CD14-positive monocyte (primary cell): ENCODE measurements at regions not wholly inside any gene's neighbourhood (a gene's known extent, or its start where the extent isn't known, plus 50 kb on each side); places are given as distances from the start of the nearest gene placed in this dataset.
A peak's percentile ranks its signal among the peaks of the same experiment; 100 is the strongest.

Experiments used
- DNase-seq, 3 donors: peaks; one replicate each; pipeline ENCODE4 v3.0.0-alpha.2; 2011 to 2022
- H2AFZ ChIP-seq: 2 replicates; pipeline ENCODE4 v1.6.0; 2012; ENCODE audit warnings: mild to moderate bottlenecking, low read depth, low read length, inconsistent platforms; ENCODE audit not compliant: insufficient read depth, poor library complexity, severe bottlenecking
- H3K27ac ChIP-seq, 2 donors: 1 replicate in 1 of 2; 2 replicates in 1 of 2; pipeline ENCODE4 v1.5.1; 2012 to 2013; ENCODE audit warnings: low read length in 2 of 2, control low read depth in 1 of 2, inconsistent platforms in 1 of 2, low read depth in 1 of 2, mild to moderate bottlenecking in 1 of 2
- H3K27me3 ChIP-seq, 2 donors: one replicate each; pipeline versions ENCODE4 v1.6.0 to v1.6.1; 2011 to 2013; ENCODE audit warnings: low read length in 2 of 2; ENCODE audit not compliant: control insufficient read depth in 2 of 2, insufficient read depth in 2 of 2
- H3K36me3 ChIP-seq, 2 donors: replicated peaks in 1 of 2; 1 replicate in 1 of 2; 2 replicates in 1 of 2; pipeline versions ENCODE4 v1.5.1 to v1.6.1; 2012 to 2013; ENCODE audit warnings: low read length in 2 of 2, control low read depth in 1 of 2, inconsistent platforms in 1 of 2, mild to moderate bottlenecking in 1 of 2; ENCODE audit not compliant: insufficient read depth in 2 of 2, control insufficient read depth in 1 of 2
- H3K4me1 ChIP-seq, 2 donors: 1 replicate in 1 of 2; 2 replicates in 1 of 2; pipeline versions ENCODE4 v1.5.1 to v1.6.1; 2012 to 2013; ENCODE audit warnings: low read length in 2 of 2, control low read depth in 1 of 2, inconsistent platforms in 1 of 2, mild to moderate bottlenecking in 1 of 2, moderate library complexity in 1 of 2; ENCODE audit not compliant: insufficient read depth in 2 of 2, control insufficient read depth in 1 of 2
- H3K4me2 ChIP-seq: replicated peaks from 2 replicates; pipeline ENCODE3; 2012; ENCODE audit warnings: low read length, moderate library complexity, mild to moderate bottlenecking; ENCODE audit not compliant: poor library complexity, severe bottlenecking; ENCODE audit errors: extremely low read depth
- H3K4me3 ChIP-seq, 3 experiments: fragments of 200-600 bp in 1 of 3; sonication (generic) in 1 of 3; replicated peaks in 1 of 3; 1 replicate in 2 of 3; 2 replicates in 1 of 3; pipeline ENCODE4 v1.5.1; 2011 to 2013; ENCODE audit warnings: low read length in 3 of 3, mild to moderate bottlenecking in 3 of 3, control low read depth in 2 of 3, low read depth in 2 of 3, inconsistent platforms in 1 of 3, moderate library complexity in 1 of 3
- H3K79me2 ChIP-seq: 2 replicates; pipeline ENCODE4 v1.6.0; 2012; ENCODE audit warnings: mild to moderate bottlenecking, control low read depth, inconsistent platforms, low read length, moderate library complexity; ENCODE audit not compliant: insufficient read depth
- H3K9ac ChIP-seq: 2 replicates; pipeline ENCODE4 v1.6.0; 2017; ENCODE audit warnings: low read length, mild to moderate bottlenecking; ENCODE audit not compliant: insufficient read depth, poor library complexity, severe bottlenecking
- H3K9me3 ChIP-seq, 2 donors: replicated peaks in 1 of 2; 1 replicate in 1 of 2; 2 replicates in 1 of 2; pipeline versions ENCODE4 v1.5.1 to v1.6.1; 2012 to 2013; ENCODE audit warnings: low read length in 2 of 2, control low read depth in 1 of 2; ENCODE audit not compliant: control insufficient read depth in 1 of 2, insufficient read depth in 1 of 2
- H4K20me1 ChIP-seq: 2 replicates; pipeline ENCODE4 v1.6.0; 2012; ENCODE audit warnings: mild to moderate bottlenecking, low read length, control low read depth, moderate library complexity; ENCODE audit not compliant: insufficient read depth
- H3K27ac Mint-ChIP-seq, 7 donors: one replicate each; pipeline ENCODE4 v1.8.0; 2020; ENCODE audit warnings: mild to moderate bottlenecking in 7 of 7, mixed read lengths in 7 of 7, moderate library complexity in 6 of 7, inconsistent platforms in 2 of 7
- H3K27me3 Mint-ChIP-seq, 3 donors: one replicate each; pipeline ENCODE4 v1.8.0; 2021 to 2022; ENCODE audit warnings: low read depth in 3 of 3, mild to moderate bottlenecking in 3 of 3, mixed read lengths in 3 of 3, moderate library complexity in 3 of 3, inconsistent platforms in 1 of 3
- H3K36me3 Mint-ChIP-seq, 2 donors: one replicate each; pipeline ENCODE4 v1.8.0; 2020; ENCODE audit warnings: mixed read lengths in 2 of 2, inconsistent platforms in 1 of 2, mild to moderate bottlenecking in 1 of 2
- H3K4me1 Mint-ChIP-seq: one replicate; pipeline ENCODE4 v1.8.0; 2020; ENCODE audit warnings: mild to moderate bottlenecking, mixed read lengths
- H3K4me3 Mint-ChIP-seq, 2 donors: one replicate each; pipeline ENCODE4 v1.8.0; 2020; ENCODE audit warnings: mild to moderate bottlenecking in 2 of 2, mixed read lengths in 2 of 2, moderate library complexity in 1 of 2
- H3K9me3 Mint-ChIP-seq, 7 donors: one replicate each; pipeline ENCODE4 v1.8.0; 2020 to 2022; ENCODE audit warnings: mixed read lengths in 7 of 7, mild to moderate bottlenecking in 6 of 7, moderate library complexity in 6 of 7, inconsistent platforms in 2 of 7
- CTCF ChIP-seq: fragments of 200-600 bp; IDR thresholded peaks from one replicate; pipeline ENCODE4 v1.8.0; 2022; ENCODE audit warnings: antibody characterized with exemption, mild to moderate bottlenecking
- whole genome bisulfite sequencing: methylation state at CpG from one replicate; pipeline ENCODE4 v1.1.5; 2013; ENCODE audit warnings: missing lambda C conversion rate; ENCODE audit not compliant: insufficient coverage; 5-methylcytosine and 5-hydroxymethylcytosine counted together
- intact Hi-C, 2 donors: fragments of 100-400 bp; cut with micrococcal nuclease; formaldehyde crosslinking; loops; one replicate each; pipeline versions ENCODE4 v1.15.0 to v1.15.1; 2023

GRCh38 chr12:92418381-92418780, 272.7 kb upstream of the BTG1 start:
- WGBS: 100% methylated on average over 1 of the region's 2 CpGs
- no peaks in the 10 kb centered on the region for H4K20me1 ChIP-seq
- no peaks in the 10 kb centered on the region for H3K9me3 Mint-ChIP-seq
- no peak overlapping the region for H3K4me3 Mint-ChIP-seq
- peaks cover 8% of the 10 kb centered on the region for H3K4me1 Mint-ChIP-seq
- no peaks in the 10 kb centered on the region for H3K27me3 Mint-ChIP-seq
- no peaks in the 10 kb centered on the region for H3K27me3 ChIP-seq
- H3K4me3 ChIP-seq: no peak overlapping the region
- H3K9ac ChIP-seq: no peak overlapping the region
- H2AFZ ChIP-seq: no peak overlapping the region
- no peaks in the 10 kb centered on the region for H3K36me3 Mint-ChIP-seq
- H3K36me3 ChIP-seq: no peaks in the 10 kb centered on the region
- no peak overlapping the region for H3K27ac Mint-ChIP-seq
- H3K27ac ChIP-seq: no peak overlapping the region
- no peaks in the 10 kb centered on the region for H3K79me2 ChIP-seq
- H3K4me1 ChIP-seq: no peaks in the 10 kb centered on the region
- no peaks in the 10 kb centered on the region for H3K9me3 ChIP-seq
- intact Hi-C loops: no loop called here
- TF ChIP-seq CTCF: no peak
- H3K4me2 ChIP-seq: no peak overlapping the region
- DNase-seq: peak in 2 of 3 donors; percentile 35 to 63

GRCh38 chr12:92417373-92417772, 271.7 kb upstream of the BTG1 start:
- Histone ChIP-seq H3K36me3 (no peaks in the 10 kb centered on the region), H3K9ac (no peak overlapping the region), H3K79me2 (no peaks in the 10 kb centered on the region), H3K9me3 (no peaks in the 10 kb centered on the region), H3K4me2 (no peak overlapping the region), H2AFZ (peak overlapping the region; percentile 15), H3K4me1 (no peaks in the 10 kb centered on the region), H3K27ac (no peak overlapping the region), H3K27me3 (no peaks in the 10 kb centered on the region), H3K4me3 (no peak overlapping the region), H4K20me1 (no peaks in the 10 kb centered on the region)
- no CpG with 5 or more reads among the region's 2 CpGs for WGBS
- Mint-ChIP-seq H3K27ac (no peak overlapping the region), H3K27me3 (no peaks in the 10 kb centered on the region), H3K4me3 (no peak overlapping the region), H3K4me1 (peaks cover 8% of the 10 kb centered on the region), H3K36me3 (no peaks in the 10 kb centered on the region), H3K9me3 (no peaks in the 10 kb centered on the region)
- TF ChIP-seq CTCF: no peak
- no peak for DNase-seq
- intact Hi-C loops: no loop called here
